Sigmoid colon (tissue), 4 donors: ENCODE measurements at regions not wholly inside any gene's neighbourhood (a gene's known extent, or its start where the extent isn't known, plus 50 kb on each side); places are given as distances from the start of the nearest gene placed in this dataset.

Experiments used
- CTCF ChIP-seq, 4 experiments: fragments of 450-650 bp in 3 of 4; fragments of 200-600 bp in 1 of 4; IDR thresholded peaks; one replicate each; pipeline ENCODE4 v1.5.1; 2016 to 2019; ENCODE audit warnings: antibody characterized with exemption in 4 of 4, mild to moderate bottlenecking in 3 of 4, moderate library complexity in 2 of 4
- POLR2A ChIP-seq, 2 donors: fragments of 450-650 bp; IDR thresholded peaks; one replicate each; pipeline ENCODE4 v1.6.1; 2016; ENCODE audit warnings: antibody characterized with exemption in 2 of 2, mild to moderate bottlenecking in 2 of 2, moderate library complexity in 2 of 2
- POLR2AphosphoS5 ChIP-seq, 4 donors: sonication (generic); formaldehyde crosslinking; IDR thresholded peaks; one replicate each; pipeline ENCODE4 v1.6.1; 2017; ENCODE audit warnings: antibody characterized with exemption in 4 of 4

GRCh38 chr12:100068305-100068704 is 74.4 kb downstream of the BLTP3B start:
- TF ChIP-seq CTCF (IDR thresholded peaks at IDR 0.05): no peak
- no peak for TF ChIP-seq POLR2AphosphoS5 (IDR thresholded peaks at IDR 0.05)
- no peak for TF ChIP-seq POLR2A (IDR thresholded peaks at IDR 0.05)
